Kidney (tissue), 13 donors: ENCODE measurements at regions not wholly inside any gene's neighbourhood (a gene's known extent, or its start where the extent isn't known, plus 50 kb on each side); places are given as distances from the start of the nearest gene placed in this dataset.

Experiments
- DNase-seq, 5 donors: peaks; one replicate each; pipeline ENCODE4 v3.0.0-alpha.2; 2013 to 2020
- FAIRE-seq: peaks from 2 replicates; lab custom pipeline; 2012; peaks lifted over from hg19 to GRCh38; lab: Jason Lieb, UNC
- H3K27ac ChIP-seq, 2 donors: one replicate each; pipeline ENCODE4 v1.7.0; 2013; ENCODE audit warnings: low read depth in 2 of 2, low read length in 2 of 2, inconsistent platforms in 1 of 2
- H3K27me3 ChIP-seq: one replicate; pipeline ENCODE4 v1.7.1; 2013; ENCODE audit warnings: low read length, inconsistent platforms; ENCODE audit not compliant: control insufficient read depth, insufficient read depth
- H3K36me3 ChIP-seq, 3 donors: one replicate each; pipeline versions ENCODE4 v1.7.0 to v1.7.1; 2013; ENCODE audit warnings: low read length in 3 of 3, control low read depth in 1 of 3, inconsistent platforms in 1 of 3; ENCODE audit not compliant: insufficient read depth in 3 of 3, control insufficient read depth in 2 of 3
- H3K4me1 ChIP-seq, 3 donors: one replicate each; pipeline versions ENCODE4 v1.7.0 to v1.7.1; 2013; ENCODE audit warnings: low read length in 3 of 3, inconsistent platforms in 1 of 3, low read depth in 1 of 3; ENCODE audit not compliant: control insufficient read depth in 2 of 3, insufficient read depth in 2 of 3
- H3K4me3 ChIP-seq, 3 donors: one replicate each; pipeline versions ENCODE4 v1.7.0 to v1.8.1; 2013; ENCODE audit warnings: low read length in 3 of 3, control low read depth in 1 of 3, inconsistent platforms in 1 of 3
- H3K9ac ChIP-seq, 3 donors: one replicate each; pipeline versions ENCODE4 v1.7.0 to v1.7.1; 2013; ENCODE audit warnings: low read length in 3 of 3, control low read depth in 1 of 3, inconsistent platforms in 1 of 3
- H3K9me3 ChIP-seq, 3 donors: one replicate each; pipeline versions ENCODE4 v1.7.0 to v1.7.1; 2013; ENCODE audit warnings: low read length in 3 of 3, control low read depth in 1 of 3, inconsistent platforms in 1 of 3; ENCODE audit not compliant: control insufficient read depth in 2 of 3, insufficient read depth in 1 of 3
- intact Hi-C: fragments of 100-400 bp; cut with DNase I; formaldehyde crosslinking; loops from one replicate; pipeline ENCODE4 v1.11.1; 2022
- TF ChIP-seq, protein P1 (sequence below): IDR thresholded peaks from 3 replicates; pipeline ENCODE4 v1.5.1; 2012; ENCODE audit warnings: mild to moderate bottlenecking, moderate library complexity, borderline replicate concordance; ENCODE audit not compliant: insufficient read depth; ENCODE audit errors: extremely low read depth
- donor health status: control.
- donor health status: control.
- donor health status: control.
- donor health status: control.
- donor health status: control.
- donor health status: DM: yes; HTN: yes; CAD: no.
- donor health status: Normal renal cell carcinoma (clear cell type).

- Histone ChIP-seq H3K9me3 (no peaks in the 10 kb centered on the region), H3K27me3 (no peaks in the 10 kb centered on the region), H3K27ac (no peak overlapping the region), H3K36me3 (no peaks in the 10 kb centered on the region), H3K4me3 (no peak overlapping the region), H3K9ac (no peak overlapping the region), H3K4me1 (no peaks in the 10 kb centered on the region)
- intact Hi-C loops = no loop called here
- FAIRE-seq (no peak), DNase-seq (no peak)
- TF ChIP-seq, protein P1, sequence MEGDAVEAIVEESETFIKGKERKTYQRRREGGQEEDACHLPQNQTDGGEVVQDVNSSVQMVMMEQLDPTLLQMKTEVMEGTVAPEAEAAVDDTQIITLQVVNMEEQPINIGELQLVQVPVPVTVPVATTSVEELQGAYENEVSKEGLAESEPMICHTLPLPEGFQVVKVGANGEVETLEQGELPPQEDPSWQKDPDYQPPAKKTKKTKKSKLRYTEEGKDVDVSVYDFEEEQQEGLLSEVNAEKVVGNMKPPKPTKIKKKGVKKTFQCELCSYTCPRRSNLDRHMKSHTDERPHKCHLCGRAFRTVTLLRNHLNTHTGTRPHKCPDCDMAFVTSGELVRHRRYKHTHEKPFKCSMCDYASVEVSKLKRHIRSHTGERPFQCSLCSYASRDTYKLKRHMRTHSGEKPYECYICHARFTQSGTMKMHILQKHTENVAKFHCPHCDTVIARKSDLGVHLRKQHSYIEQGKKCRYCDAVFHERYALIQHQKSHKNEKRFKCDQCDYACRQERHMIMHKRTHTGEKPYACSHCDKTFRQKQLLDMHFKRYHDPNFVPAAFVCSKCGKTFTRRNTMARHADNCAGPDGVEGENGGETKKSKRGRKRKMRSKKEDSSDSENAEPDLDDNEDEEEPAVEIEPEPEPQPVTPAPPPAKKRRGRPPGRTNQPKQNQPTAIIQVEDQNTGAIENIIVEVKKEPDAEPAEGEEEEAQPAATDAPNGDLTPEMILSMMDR = no peak
Observed at GRCh38 chr7:130838738-130839137, 104.7 kb upstream of the KLF14 start.

DNA sequence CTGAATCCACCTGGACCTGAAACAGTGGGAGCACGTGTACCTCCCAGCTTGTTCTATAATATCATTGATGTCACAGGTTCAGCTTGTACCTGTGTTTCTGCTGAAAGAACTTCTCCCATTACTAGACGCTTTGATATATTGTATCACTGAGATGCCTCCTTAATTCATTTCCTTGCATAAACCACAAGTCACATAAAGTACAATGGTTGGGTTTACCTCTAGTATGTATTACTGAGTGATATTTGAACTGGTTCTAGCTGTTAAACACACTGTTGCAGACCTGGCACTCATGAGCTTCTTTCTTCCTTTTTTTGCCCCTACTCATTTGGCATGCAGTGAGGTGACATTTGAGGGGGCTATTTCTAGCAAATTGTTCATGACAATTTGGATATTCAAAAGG is 106.6 kb upstream of the KLF14 start:
- TF ChIP-seq, protein P1 = no peak
- Histone ChIP-seq H3K27ac (no peak overlapping the region), H3K4me1 (no peaks in the 10 kb centered on the region), H3K9me3 (no peaks in the 10 kb centered on the region), H3K9ac (no peak overlapping the region), H3K27me3 (no peaks in the 10 kb centered on the region), H3K4me3 (no peak overlapping the region), H3K36me3 (no peaks in the 10 kb centered on the region)
- no peak for FAIRE-seq
- no peak for DNase-seq
- intact Hi-C loops = no loop called here

DNA sequence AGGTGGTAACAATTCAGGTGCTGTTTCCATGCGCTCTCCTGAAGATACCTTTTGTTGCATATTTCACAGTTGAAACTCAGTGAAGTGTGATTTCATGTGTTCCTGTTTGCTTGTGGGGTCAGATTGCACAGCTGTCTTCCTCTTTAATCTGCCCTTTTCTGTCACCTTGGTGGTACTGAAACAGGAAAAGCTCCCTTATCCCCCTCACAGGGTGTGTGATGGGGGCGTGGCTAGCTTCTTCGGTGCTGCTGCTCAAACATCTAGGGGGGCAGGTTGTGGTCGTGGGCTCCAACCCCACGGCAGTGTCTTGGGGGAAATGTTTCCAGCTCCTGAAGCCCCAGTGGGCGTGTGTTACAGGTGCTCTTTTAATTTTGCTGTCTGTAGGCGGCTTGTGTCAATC is 107.4 kb upstream of the KLF14 start:
- no peak for FAIRE-seq
- intact Hi-C loops = no loop called here
- H3K4me3 ChIP-seq = no peak overlapping the region
- H3K27me3 ChIP-seq = no peaks in the 10 kb centered on the region
- H3K9ac ChIP-seq = no peak overlapping the region
- no peaks in the 10 kb centered on the region for H3K36me3 ChIP-seq
- TF ChIP-seq, protein P1 = no peak
- no peaks in the 10 kb centered on the region for H3K4me1 ChIP-seq
- H3K9me3 ChIP-seq = no peaks in the 10 kb centered on the region
- no peak overlapping the region for H3K27ac ChIP-seq
- no peak for DNase-seq

GRCh38 chr7:130843703-130844102 is 109.7 kb upstream of the KLF14 start:
- DNase-seq (no peak), FAIRE-seq (no peak)
- Histone ChIP-seq H3K27me3 (no peaks in the 10 kb centered on the region), H3K4me3 (no peak overlapping the region), H3K9ac (no peak overlapping the region), H3K27ac (no peak overlapping the region), H3K36me3 (no peaks in the 10 kb centered on the region), H3K4me1 (no peaks in the 10 kb centered on the region), H3K9me3 (no peaks in the 10 kb centered on the region)
- TF ChIP-seq, protein P1 = no peak
- intact Hi-C loops = no loop called here
